HUES48 (cell line): ENCODE measurements at regions not wholly inside any gene's neighbourhood (a gene's known extent, or its start where the extent isn't known, plus 50 kb on each side); places are given as distances from the start of the nearest gene placed in this dataset.
"Not testable (repeated sequence)": the region's sequence is repeated elsewhere in the genome, so short reads cannot be mapped to it uniquely, and the experiment has no call there.

ENCODE experiments used
- H3K27ac ChIP-seq: one replicate; pipeline ENCODE4 v1.7.0; 2013; ENCODE audit warnings: low read depth, low read length, inconsistent platforms
- H3K27me3 ChIP-seq: 2 replicates; pipeline ENCODE4 v1.6.1; 2013; ENCODE audit warnings: mild to moderate bottlenecking, low read length; ENCODE audit not compliant: control insufficient read depth, insufficient read depth
- H3K36me3 ChIP-seq: 2 replicates; pipeline ENCODE4 v1.6.1; 2013; ENCODE audit warnings: low read length; ENCODE audit not compliant: control insufficient read depth, insufficient read depth
- H3K4me1 ChIP-seq: 2 replicates; pipeline ENCODE4 v1.6.1; 2013; ENCODE audit warnings: mild to moderate bottlenecking, low read length; ENCODE audit not compliant: control insufficient read depth, insufficient read depth
- H3K4me3 ChIP-seq: 2 replicates; pipeline ENCODE4 v1.5.1; 2013; ENCODE audit warnings: mild to moderate bottlenecking, low read depth, low read length
- H3K9ac ChIP-seq: 2 replicates; pipeline ENCODE4 v1.6.1; 2013; ENCODE audit warnings: mild to moderate bottlenecking, low read depth, low read length, moderate library complexity
- H3K9me3 ChIP-seq: 2 replicates; pipeline ENCODE4 v1.6.1; 2013; ENCODE audit warnings: low read length; ENCODE audit not compliant: control insufficient read depth, insufficient read depth

DNA sequence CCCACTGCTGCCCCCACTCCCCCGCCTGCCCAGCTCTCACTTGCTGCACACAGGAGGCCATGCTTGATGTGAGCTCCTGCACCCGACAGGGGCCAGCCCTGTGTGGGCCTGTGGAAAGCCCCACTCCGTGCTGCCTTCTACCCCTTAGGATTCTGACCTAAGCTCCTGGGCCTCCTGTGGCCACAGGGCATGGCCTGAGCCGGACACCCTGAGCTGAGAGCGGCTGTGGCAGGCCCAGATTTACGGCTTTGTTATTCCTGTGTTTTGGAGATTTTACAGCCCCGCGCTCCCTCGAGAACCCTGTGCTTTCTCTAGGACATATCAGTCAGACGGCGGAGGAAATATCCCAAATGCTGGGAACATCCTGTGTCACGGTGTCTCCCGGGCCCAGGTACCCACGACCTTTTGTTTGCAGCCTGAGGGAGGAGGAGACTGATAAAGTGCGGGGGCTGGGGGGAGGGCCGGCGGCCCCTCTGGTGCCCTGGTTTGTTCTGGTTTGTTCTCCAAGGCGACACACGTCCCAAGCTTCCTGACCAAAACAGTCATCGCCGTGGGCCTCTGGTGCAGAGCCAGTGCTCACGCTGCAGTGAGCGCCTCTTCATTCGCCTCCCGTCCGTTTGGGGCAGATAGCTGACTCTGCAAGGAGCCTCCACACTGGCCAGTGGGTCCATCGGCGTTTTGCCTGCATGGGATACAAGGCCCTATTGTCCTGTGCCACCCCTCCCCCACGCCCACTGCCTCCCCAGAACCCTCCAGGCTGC is 363.4 kb downstream of the C16orf95 start:
- Histone ChIP-seq H3K27me3 (no peaks in the 10 kb centered on the region), H3K9ac (no peak overlapping the region), H3K9me3 (no peaks in the 10 kb centered on the region)

DNA sequence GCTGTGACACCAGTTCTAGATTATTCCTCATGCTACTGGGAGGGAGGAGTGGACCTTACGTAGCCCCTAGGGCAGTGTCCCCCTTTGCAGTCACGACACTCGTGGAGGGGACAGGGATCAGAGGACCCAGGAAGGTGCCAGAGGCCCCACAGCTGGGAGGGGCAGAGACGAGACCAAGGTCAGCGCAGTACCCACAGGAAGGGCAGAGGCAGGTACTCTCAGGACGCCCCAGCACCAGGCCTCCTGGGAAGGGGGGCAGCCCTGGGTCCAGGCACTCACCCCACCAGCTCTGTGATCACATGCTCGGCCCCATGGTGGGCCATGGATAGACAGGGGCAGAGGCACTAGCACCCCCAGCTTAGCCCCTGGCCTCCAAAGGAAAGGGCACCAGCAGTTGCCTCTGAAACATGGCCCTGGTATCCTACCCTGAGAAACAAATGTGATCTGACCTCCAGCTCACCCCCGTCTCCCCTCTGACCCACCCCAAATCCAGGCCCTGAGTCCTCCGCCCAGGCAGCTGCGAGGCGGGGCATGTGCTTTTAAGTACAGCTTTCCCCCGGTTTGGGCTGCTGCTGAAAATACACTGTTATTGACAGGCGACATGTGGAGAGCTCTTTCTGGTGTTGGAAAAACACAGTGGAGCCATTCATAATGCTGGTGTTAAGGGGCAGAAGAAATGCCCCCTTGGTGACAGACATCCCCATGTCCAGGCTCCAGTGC is 361.9 kb downstream of the C16orf95 start:
- H3K27me3 ChIP-seq: no peaks in the 10 kb centered on the region

More for the DNA sequence above, 363.4 kb downstream of the C16orf95 start:
- 0 out of 2 replicates have a peak, but pooled peaks cover 6% of the 10 kb centered on the region for H3K4me1 ChIP-seq
- no peak overlapping the region for H3K4me3 ChIP-seq
- H3K27ac ChIP-seq: no peak overlapping the region
- no peaks in the 10 kb centered on the region for H3K36me3 ChIP-seq

DNA sequence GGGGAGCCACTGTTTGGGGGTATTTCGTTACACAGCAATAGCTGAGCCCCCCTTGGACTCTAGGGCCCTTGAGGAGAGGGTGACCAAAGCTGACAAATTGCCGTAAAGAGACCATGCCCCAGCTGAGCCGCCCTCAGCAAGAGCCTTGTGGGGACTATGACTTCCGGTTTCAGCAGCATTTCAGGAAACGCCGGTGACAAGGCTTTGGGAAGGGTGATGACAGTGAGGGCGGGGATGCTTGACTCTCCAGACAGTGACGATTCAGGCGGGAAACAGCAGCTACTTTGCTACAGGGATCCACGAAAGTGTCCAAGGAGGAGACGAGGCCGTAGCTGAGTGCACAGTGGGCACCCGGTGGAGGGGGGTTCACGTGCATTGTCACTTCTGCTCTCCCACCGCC is 360.8 kb downstream of the C16orf95 start:
- Histone ChIP-seq H3K9ac (no peak overlapping the region), H3K27ac (no peak overlapping the region), H3K27me3 (no peaks in the 10 kb centered on the region), H3K4me1 (0 out of 2 replicates have a peak, but pooled peaks cover 6% of the 10 kb centered on the region), H3K4me3 (no peak overlapping the region), H3K36me3 (no peaks in the 10 kb centered on the region), H3K9me3 (no peaks in the 10 kb centered on the region)

More for the DNA sequence above, 361.9 kb downstream of the C16orf95 start:
- H3K4me1 ChIP-seq: 0 out of 2 replicates have a peak, but pooled peaks cover 6% of the 10 kb centered on the region
- no peaks in the 10 kb centered on the region for H3K9me3 ChIP-seq
- no peak overlapping the region for H3K9ac ChIP-seq
- no peak overlapping the region for H3K4me3 ChIP-seq
- no peak overlapping the region for H3K27ac ChIP-seq
- no peaks in the 10 kb centered on the region for H3K36me3 ChIP-seq

DNA sequence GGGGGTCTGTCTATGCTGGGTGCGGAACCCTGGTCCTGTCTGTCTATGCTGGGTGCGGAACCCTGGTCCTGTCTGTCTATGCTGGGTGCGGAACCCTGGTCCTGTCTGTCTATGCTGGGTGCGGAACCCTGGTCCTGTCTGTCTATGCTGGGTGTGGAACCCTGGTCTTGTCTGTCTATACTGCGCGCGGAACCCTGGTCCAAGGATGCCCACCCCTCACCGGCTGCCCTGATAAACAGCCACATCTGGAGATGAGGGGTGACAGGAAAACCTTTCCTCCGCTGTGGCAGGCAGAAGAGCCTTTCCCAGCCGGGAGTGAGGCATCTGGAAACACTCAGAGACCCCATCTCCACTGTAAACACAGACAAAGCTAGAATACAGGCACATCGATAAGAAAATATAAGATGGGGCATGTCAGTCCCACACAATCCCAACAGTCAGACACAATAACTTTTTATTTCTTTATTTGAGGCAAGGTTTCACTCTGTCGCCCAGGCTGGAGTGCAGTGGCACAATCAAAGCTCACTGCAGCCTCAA is 359.5 kb downstream of the C16orf95 start:
- H3K9me3 ChIP-seq, H3K4me1 ChIP-seq, H3K4me3 ChIP-seq, H3K27ac ChIP-seq, H3K9ac ChIP-seq, H3K27me3 ChIP-seq, H3K36me3 ChIP-seq: not testable (repeated sequence)

DNA sequence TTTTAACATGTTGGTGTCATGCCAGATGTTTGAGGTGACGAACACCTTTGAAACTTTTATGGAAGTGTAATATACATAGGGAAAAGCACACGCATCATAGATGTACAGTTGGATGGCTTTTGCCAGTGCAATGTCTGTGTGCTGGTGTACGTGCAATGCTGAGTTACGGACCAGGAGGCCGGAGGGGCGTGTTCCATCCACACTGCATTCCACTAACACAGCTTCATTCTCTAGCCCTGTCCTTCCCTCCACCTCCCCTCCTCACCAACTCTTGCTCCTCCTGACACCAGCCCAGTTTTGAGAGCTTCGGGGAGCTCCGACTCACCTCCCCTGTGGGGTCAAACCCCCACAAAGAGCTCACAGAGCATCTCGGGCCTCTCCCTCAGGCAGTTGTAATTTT is 358.8 kb downstream of the C16orf95 start:
- Histone ChIP-seq H3K9ac (no peak overlapping the region), H3K4me3 (no peak overlapping the region), H3K4me1 (0 out of 2 replicates have a peak, but pooled peaks cover 6% of the 10 kb centered on the region), H3K36me3 (no peaks in the 10 kb centered on the region), H3K9me3 (no peaks in the 10 kb centered on the region), H3K27me3 (no peaks in the 10 kb centered on the region), H3K27ac (no peak overlapping the region)

DNA sequence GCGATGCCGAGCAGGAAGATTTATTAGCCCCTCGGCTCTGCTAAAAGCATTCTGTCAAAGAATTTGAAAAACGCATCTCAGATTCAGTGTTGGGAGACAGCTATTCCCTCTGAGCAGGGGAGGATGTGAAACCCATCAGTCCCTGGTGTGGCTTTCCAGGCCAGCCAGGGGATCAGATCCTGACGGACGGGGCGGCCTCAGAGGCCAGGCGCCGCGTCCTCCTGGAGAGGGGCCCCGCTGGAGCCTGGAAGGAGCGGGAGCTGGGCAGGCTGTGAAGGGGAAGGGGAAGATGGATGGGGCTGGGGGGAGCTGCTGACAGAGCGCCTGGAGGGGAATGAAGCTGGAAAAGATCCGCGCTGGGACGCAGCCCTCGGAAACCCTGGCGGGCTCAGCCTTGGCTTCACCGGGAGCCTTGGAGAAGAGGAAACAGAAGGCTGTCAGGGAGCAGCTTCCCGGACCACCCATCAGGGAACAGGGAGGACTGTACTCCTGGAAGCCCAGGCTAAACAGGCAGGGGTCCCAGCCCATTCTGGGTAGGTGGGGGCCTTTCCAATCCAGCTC is 358.0 kb downstream of the C16orf95 start:
- H3K9ac ChIP-seq: no peak overlapping the region
- H3K4me1 ChIP-seq: no peaks in the 10 kb centered on the region
- H3K9me3 ChIP-seq: no peaks in the 10 kb centered on the region
- no peaks in the 10 kb centered on the region for H3K27me3 ChIP-seq
- no peaks in the 10 kb centered on the region for H3K36me3 ChIP-seq
- no peak overlapping the region for H3K27ac ChIP-seq
- no peak overlapping the region for H3K4me3 ChIP-seq

DNA sequence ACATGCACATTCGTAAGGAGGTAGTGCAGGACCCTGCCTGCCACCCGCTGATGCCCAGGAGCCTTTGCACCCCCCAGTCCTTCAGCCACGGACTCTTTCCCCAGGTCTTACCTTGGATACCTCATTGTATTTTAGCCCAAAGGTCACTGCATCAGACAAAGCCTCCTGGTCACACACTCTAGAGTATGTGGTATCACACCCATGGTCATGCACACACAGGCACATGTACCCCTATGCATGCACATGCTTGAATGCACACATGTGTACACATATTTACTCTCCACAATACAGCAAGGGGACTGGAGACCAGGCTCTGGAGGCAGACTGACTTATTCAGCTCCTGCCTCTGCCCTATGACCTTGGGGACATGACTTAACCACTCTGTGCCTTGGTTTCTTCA is 357.5 kb downstream of the C16orf95 start:
- Histone ChIP-seq H3K27me3 (no peaks in the 10 kb centered on the region), H3K4me1 (no peaks in the 10 kb centered on the region), H3K27ac (no peak overlapping the region), H3K9me3 (no peaks in the 10 kb centered on the region), H3K36me3 (no peaks in the 10 kb centered on the region), H3K9ac (no peak overlapping the region), H3K4me3 (no peak overlapping the region)

DNA sequence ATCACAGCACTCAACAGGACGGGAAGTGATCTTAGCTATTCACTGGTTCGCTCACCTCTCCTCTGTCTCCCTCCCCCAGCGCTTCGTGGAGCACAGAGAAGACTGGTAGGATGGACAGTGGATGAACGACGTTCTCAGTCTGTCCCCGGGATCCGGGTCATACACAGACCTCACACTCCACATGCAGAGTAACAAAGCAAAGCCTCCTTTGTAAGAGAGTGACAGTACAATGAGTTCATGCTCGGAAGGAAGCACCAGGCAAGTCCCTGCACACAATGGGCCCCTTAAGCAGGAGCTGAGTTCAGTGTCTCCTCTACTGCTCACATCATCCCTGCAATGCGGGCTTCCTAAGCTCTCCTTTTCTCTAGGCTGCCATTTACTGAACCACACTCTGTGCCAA is 356.9 kb downstream of the C16orf95 start:
- no peaks in the 10 kb centered on the region for H3K9me3 ChIP-seq
- no peak overlapping the region for H3K9ac ChIP-seq
- H3K27ac ChIP-seq: no peak overlapping the region
- H3K4me3 ChIP-seq: no peak overlapping the region
- H3K27me3 ChIP-seq: no peaks in the 10 kb centered on the region
- H3K36me3 ChIP-seq: no peaks in the 10 kb centered on the region
- H3K4me1 ChIP-seq: no peaks in the 10 kb centered on the region

DNA sequence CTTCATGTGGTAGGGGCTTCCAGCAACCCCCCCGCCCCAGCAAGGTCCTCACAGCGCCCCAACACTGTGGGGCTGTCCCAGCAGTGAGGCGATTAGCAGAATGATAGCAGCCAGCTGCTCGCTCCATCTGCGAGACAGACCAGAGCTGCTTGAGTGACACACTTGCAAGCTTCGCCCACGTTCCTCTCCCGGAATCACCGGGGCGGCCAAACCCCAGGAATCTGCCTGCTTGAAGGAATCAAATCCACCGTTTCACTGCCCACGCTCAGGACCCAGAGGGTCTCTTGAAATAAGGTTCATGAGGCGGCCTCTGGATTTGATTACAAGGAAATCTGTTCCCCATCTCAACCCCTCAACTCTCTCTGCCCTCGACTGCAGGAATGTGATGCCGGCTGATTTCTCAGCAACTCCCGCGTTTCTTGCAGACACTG is 356.0 kb downstream of the C16orf95 start:
- H3K4me3 ChIP-seq: no peak overlapping the region
- H3K27ac ChIP-seq: no peak overlapping the region
- no peak overlapping the region for H3K9ac ChIP-seq
- no peaks in the 10 kb centered on the region for H3K4me1 ChIP-seq
- H3K9me3 ChIP-seq: no peaks in the 10 kb centered on the region
- H3K27me3 ChIP-seq: no peaks in the 10 kb centered on the region
- H3K36me3 ChIP-seq: no peaks in the 10 kb centered on the region

DNA sequence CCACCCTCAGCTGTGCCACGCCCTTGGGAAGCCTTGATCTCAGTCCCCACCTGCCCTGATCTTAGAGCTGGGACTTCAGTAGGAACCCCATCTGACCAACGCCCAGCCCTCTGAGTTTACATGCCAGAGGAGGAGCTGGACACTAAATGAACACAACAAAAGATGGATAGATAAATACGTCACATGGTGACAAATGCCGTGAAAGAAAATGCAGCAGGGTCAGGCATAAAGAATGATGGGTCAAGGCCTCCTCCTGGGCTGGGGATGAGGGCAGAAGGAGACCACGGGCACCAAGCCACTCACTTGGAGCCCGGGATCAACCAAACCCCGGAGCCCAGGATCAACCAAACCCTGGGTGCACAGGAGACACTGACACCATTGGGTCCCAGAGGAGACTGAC is 354.9 kb downstream of the C16orf95 start:
- Histone ChIP-seq H3K36me3 (no peaks in the 10 kb centered on the region), H3K27ac (no peak overlapping the region), H3K9me3 (no peaks in the 10 kb centered on the region), H3K4me1 (no peaks in the 10 kb centered on the region), H3K9ac (no peak overlapping the region), H3K27me3 (no peaks in the 10 kb centered on the region), H3K4me3 (no peak overlapping the region)

DNA sequence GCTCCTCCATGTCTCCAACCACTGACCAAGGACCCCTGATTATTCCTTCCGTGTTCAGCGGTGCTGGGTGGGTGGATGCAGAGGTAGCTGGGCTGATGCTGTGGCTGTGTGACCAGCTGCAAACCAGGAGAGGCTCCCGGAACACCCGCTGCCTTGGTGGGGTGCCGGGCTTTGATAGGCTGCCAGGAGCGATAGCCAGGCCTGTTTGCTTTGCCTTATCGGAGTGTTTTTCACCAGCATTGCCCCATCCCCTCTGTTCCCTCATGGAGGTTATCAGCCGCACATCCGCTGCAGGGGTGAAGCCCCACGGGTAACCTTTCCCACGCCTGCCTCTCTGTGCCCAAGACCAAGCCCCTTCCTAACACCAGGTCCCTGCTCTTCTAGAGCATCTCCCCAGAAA is 354.3 kb downstream of the C16orf95 start:
- H3K9ac ChIP-seq: no peak overlapping the region
- H3K27me3 ChIP-seq: no peaks in the 10 kb centered on the region

More for the DNA sequence above, 354.3 kb downstream of the C16orf95 start:
- Histone ChIP-seq H3K36me3 (no peaks in the 10 kb centered on the region), H3K9me3 (no peaks in the 10 kb centered on the region), H3K4me3 (no peak overlapping the region), H3K27ac (no peak overlapping the region), H3K4me1 (no peaks in the 10 kb centered on the region)
